ENCODE measurements at regions not wholly inside any gene's neighbourhood (a gene's known extent, or its start where the extent isn't known, plus 50 kb on each side); places are given as distances from the start of the nearest gene placed in this dataset.
A peak's percentile ranks its signal among the peaks of the same experiment; 100 is the strongest.
"Not testable (repeated sequence)": the region's sequence is repeated elsewhere in the genome, so short reads cannot be mapped to it uniquely, and the experiment has no call there.

GRCh38 chr2:59339121-59339836, 1098.2 kb upstream of the FANCL start:
- Histone ChIP-seq H3K4me2 (peak overlapping the region; percentile 63), H3K9ac (no peak overlapping the region)

GRCh38 chr2:59333007-59333406, 1091.9 kb upstream of the FANCL start:
- no peak overlapping the region for H3K4me3 ChIP-seq

More at GRCh38 chr2:59339121-59339836, 1098.2 kb upstream of the FANCL start:
- Histone ChIP-seq H3K36me3 (no peaks in the 10 kb centered on the region), H3K4me3 (no peak overlapping the region), H3K4me1 (peaks cover 13% of the 10 kb centered on the region), H4K20me1 (no peaks in the 10 kb centered on the region), H3K9me3 (no peaks in the 10 kb centered on the region), H3K27ac (no peak overlapping the region), H3K27me3 (no peaks in the 10 kb centered on the region)
- TF ChIP-seq Cebpa-rat (IDR thresholded peaks at IDR 0.05): no peak

GRCh38 chr2:59326581-59327365, 1085.6 kb upstream of the FANCL start:
- H3K4me3 ChIP-seq, H3K9ac ChIP-seq, H4K20me1 ChIP-seq, H3K27ac ChIP-seq, H3K36me3 ChIP-seq, H3K4me1 ChIP-seq, H3K4me2 ChIP-seq, H3K27me3 ChIP-seq: not testable (repeated sequence)
- peaks cover 17% of the 10 kb centered on the region for H3K9me3 ChIP-seq

More at GRCh38 chr2:59333007-59333406, 1091.9 kb upstream of the FANCL start:
- Histone ChIP-seq H3K9ac (no peak overlapping the region), H4K20me1 (no peaks in the 10 kb centered on the region), H3K36me3 (no peaks in the 10 kb centered on the region), H3K4me1 (no peaks in the 10 kb centered on the region), H3K9me3 (peaks cover 17% of the 10 kb centered on the region), H3K27me3 (no peaks in the 10 kb centered on the region), H3K27ac (no peak overlapping the region), H3K4me2 (no peak overlapping the region)
- no peak for TF ChIP-seq Cebpa-rat (IDR thresholded peaks at IDR 0.05)

- no peak overlapping the region for H3K9ac ChIP-seq
- H3K36me3 ChIP-seq: no peaks in the 10 kb centered on the region
- no peak overlapping the region for H3K4me2 ChIP-seq
- no peak overlapping the region for H3K27ac ChIP-seq
- no peak for TF ChIP-seq Cebpa-rat (IDR thresholded peaks at IDR 0.05)
- no peaks in the 10 kb centered on the region for H3K27me3 ChIP-seq
- peaks cover 13% of the 10 kb centered on the region for H3K9me3 ChIP-seq
- no peaks in the 10 kb centered on the region for H3K4me1 ChIP-seq
- H3K4me3 ChIP-seq: no peak overlapping the region
- H4K20me1 ChIP-seq: no peaks in the 10 kb centered on the region
Observed at GRCh38 chr2:59322870-59323269, 1081.7 kb upstream of the FANCL start.

GRCh38 chr2:59322005-59322404, 1080.9 kb upstream of the FANCL start:
- Histone ChIP-seq H3K4me3 (no peak overlapping the region), H3K27ac (no peak overlapping the region), H3K36me3 (no peaks in the 10 kb centered on the region), H3K9me3 (peaks cover 9% of the 10 kb centered on the region), H3K4me1 (no peaks in the 10 kb centered on the region), H3K27me3 (no peaks in the 10 kb centered on the region), H4K20me1 (no peaks in the 10 kb centered on the region), H3K9ac (no peak overlapping the region), H3K4me2 (no peak overlapping the region)
- TF ChIP-seq Cebpa-rat (IDR thresholded peaks at IDR 0.05): no peak

GRCh38 chr2:59314031-59314766, 1073.1 kb upstream of the FANCL start:
- Histone ChIP-seq H3K4me1 (no peaks in the 10 kb centered on the region), H3K36me3 (no peaks in the 10 kb centered on the region), H3K9ac (no peak overlapping the region), H3K9me3 (no peaks in the 10 kb centered on the region), H3K4me3 (no peak overlapping the region), H3K27me3 (no peaks in the 10 kb centered on the region), H3K27ac (no peak overlapping the region), H3K4me2 (no peak overlapping the region), H4K20me1 (no peaks in the 10 kb centered on the region)
- no peak for TF ChIP-seq Cebpa-rat (IDR thresholded peaks at IDR 0.05)

- Histone ChIP-seq H3K27me3 (no peaks in the 10 kb centered on the region), H3K4me3 (no peak overlapping the region), H3K4me1 (peaks cover 3% of the 10 kb centered on the region), H3K27ac (no peak overlapping the region), H3K9ac (no peak overlapping the region), H3K36me3 (no peaks in the 10 kb centered on the region), H4K20me1 (no peaks in the 10 kb centered on the region), H3K4me2 (no peak overlapping the region), H3K9me3 (no peaks in the 10 kb centered on the region)
- no peak for TF ChIP-seq Cebpa-rat (IDR thresholded peaks at IDR 0.05)
Observed at GRCh38 chr2:59312967-59313940, 1072.1 kb upstream of the FANCL start.

GRCh38 chr2:59312029-59312428, 1070.9 kb upstream of the FANCL start:
- no peaks in the 10 kb centered on the region for H3K36me3 ChIP-seq
- H3K9me3 ChIP-seq: no peaks in the 10 kb centered on the region
- TF ChIP-seq Cebpa-rat (IDR thresholded peaks at IDR 0.05): no peak
- H3K4me3 ChIP-seq: no peak overlapping the region
- H3K9ac ChIP-seq: no peak overlapping the region
- no peaks in the 10 kb centered on the region for H4K20me1 ChIP-seq
- no peak overlapping the region for H3K4me2 ChIP-seq
- no peak overlapping the region for H3K27ac ChIP-seq
- H3K27me3 ChIP-seq: no peaks in the 10 kb centered on the region
- peaks cover 13% of the 10 kb centered on the region for H3K4me1 ChIP-seq

- Histone ChIP-seq H4K20me1 (no peaks in the 10 kb centered on the region), H3K27ac (no peak overlapping the region), H3K9me3 (no peaks in the 10 kb centered on the region), H3K27me3 (no peaks in the 10 kb centered on the region), H3K4me1 (peaks cover 13% of the 10 kb centered on the region), H3K4me2 (peak overlapping the region; percentile 14; the same call in 1 of the 2 replicates), H3K4me3 (no peak overlapping the region), H3K36me3 (no peaks in the 10 kb centered on the region), H3K9ac (no peak overlapping the region)
- no peak for TF ChIP-seq Cebpa-rat (IDR thresholded peaks at IDR 0.05)
Observed at GRCh38 chr2:59308108-59308507, 1067.0 kb upstream of the FANCL start.
